Peyer's patch (tissue), 4 donors: ENCODE measurements at regions not wholly inside any gene's neighbourhood (a gene's known extent, or its start where the extent isn't known, plus 50 kb on each side); places are given as distances from the start of the nearest gene placed in this dataset.

Experiments
- POLR2A ChIP-seq, 2 donors: fragments of 450-650 bp; IDR thresholded peaks; one replicate each; pipeline ENCODE4 v1.5.1; 2017; ENCODE audit warnings: antibody characterized with exemption in 2 of 2, mild to moderate bottlenecking in 2 of 2, moderate library complexity in 2 of 2
- TF ChIP-seq, protein P1 (sequence below), 6 experiments: fragments of 450-650 bp in 4 of 6; fragments of 200-600 bp in 2 of 6; sonication (generic) in 1 of 6; IDR thresholded peaks; one replicate each; pipeline ENCODE4 v1.5.1; 2017 to 2019; ENCODE audit warnings: antibody characterized with exemption in 6 of 6, mild to moderate bottlenecking in 3 of 6, moderate library complexity in 1 of 6

- TF ChIP-seq POLR2A (IDR thresholded peaks at IDR 0.05) = no peak
- TF ChIP-seq, protein P1, sequence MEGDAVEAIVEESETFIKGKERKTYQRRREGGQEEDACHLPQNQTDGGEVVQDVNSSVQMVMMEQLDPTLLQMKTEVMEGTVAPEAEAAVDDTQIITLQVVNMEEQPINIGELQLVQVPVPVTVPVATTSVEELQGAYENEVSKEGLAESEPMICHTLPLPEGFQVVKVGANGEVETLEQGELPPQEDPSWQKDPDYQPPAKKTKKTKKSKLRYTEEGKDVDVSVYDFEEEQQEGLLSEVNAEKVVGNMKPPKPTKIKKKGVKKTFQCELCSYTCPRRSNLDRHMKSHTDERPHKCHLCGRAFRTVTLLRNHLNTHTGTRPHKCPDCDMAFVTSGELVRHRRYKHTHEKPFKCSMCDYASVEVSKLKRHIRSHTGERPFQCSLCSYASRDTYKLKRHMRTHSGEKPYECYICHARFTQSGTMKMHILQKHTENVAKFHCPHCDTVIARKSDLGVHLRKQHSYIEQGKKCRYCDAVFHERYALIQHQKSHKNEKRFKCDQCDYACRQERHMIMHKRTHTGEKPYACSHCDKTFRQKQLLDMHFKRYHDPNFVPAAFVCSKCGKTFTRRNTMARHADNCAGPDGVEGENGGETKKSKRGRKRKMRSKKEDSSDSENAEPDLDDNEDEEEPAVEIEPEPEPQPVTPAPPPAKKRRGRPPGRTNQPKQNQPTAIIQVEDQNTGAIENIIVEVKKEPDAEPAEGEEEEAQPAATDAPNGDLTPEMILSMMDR (IDR thresholded peaks at IDR 0.05) = no peak
These were observed 287.5 kb downstream of the FLRT2 start for GRCh38 chr14:85817430-85817829.
